ENCODE measurements at regions not wholly inside any gene's neighbourhood (a gene's known extent, or its start where the extent isn't known, plus 50 kb on each side); places are given as distances from the start of the nearest gene placed in this dataset.

- H4K20me1 ChIP-seq (ENCODE audit: insufficient read depth, low read length), result no peaks in the 10 kb centered on the region
- peaks cover 4% of the 10 kb centered on the region for H3K9me3 ChIP-seq (ENCODE audit: insufficient read depth, low read depth, low read length)
- no peak overlapping the region for H3K27ac ChIP-seq (ENCODE audit: low read depth, low read length)
- no peak overlapping the region for H2AFZ ChIP-seq (ENCODE audit: low read depth, low read length)
- no peak for FAIRE-seq
- H3K4me2 ChIP-seq (ENCODE audit: low read length), result no peak overlapping the region
- Mint-ChIP-seq H3K9me3 (ENCODE audit: unreplicated experiment) (no peaks in the 10 kb centered on the region), H3K36me3 (ENCODE audit: low read depth, unreplicated experiment) (no peaks in the 10 kb centered on the region), H3K27ac (ENCODE audit: unreplicated experiment) (no peak overlapping the region), H3K4me3 (ENCODE audit: unreplicated experiment) (no peak overlapping the region), H3K4me1 (ENCODE audit: low read depth, unreplicated experiment) (no peaks in the 10 kb centered on the region), H3K27me3 (ENCODE audit: low read depth, unreplicated experiment) (no peaks in the 10 kb centered on the region)
- H3K36me3 ChIP-seq (ENCODE audit: insufficient read depth, low read length), result no peaks in the 10 kb centered on the region
- H3K4me1 ChIP-seq (ENCODE audit: insufficient read depth, low read length), result no peaks in the 10 kb centered on the region
- TF ChIP-seq CTCF (IDR thresholded peaks at IDR 0.05; ENCODE audit: insufficient read depth, low read depth, low read length) (no peak), EZH2 (IDR thresholded peaks at IDR 0.05; ENCODE audit: insufficient read depth, low read length) (no peak)
- H3K79me2 ChIP-seq (ENCODE audit: insufficient read depth, low read length), result no peaks in the 10 kb centered on the region
- no peak for DNase-seq (ENCODE audit: low read depth)
- no peaks in the 10 kb centered on the region for H3K27me3 ChIP-seq (ENCODE audit: insufficient read depth, low read length)
- no peak overlapping the region for H3K9ac ChIP-seq (ENCODE audit: low read length)
- H3K4me3 ChIP-seq (ENCODE audit: insufficient read depth, low read depth, low read length), result no peak overlapping the region
These were observed 281.2 kb downstream of the BRINP1 start for GRCh38 chr9:119088002-119088547.

GRCh38 chr9:119091074-119091473, 278.2 kb downstream of the BRINP1 start:
- H3K9me3 ChIP-seq (ENCODE audit: insufficient read depth, low read depth, low read length), result peaks cover 4% of the 10 kb centered on the region
- H3K27ac Mint-ChIP-seq (ENCODE audit: unreplicated experiment), result no peak overlapping the region
- FAIRE-seq (no peak), DNase-seq (ENCODE audit: low read depth) (no peak)
- H3K9ac ChIP-seq (ENCODE audit: low read length), result no peak overlapping the region
- no peak overlapping the region for H3K4me3 Mint-ChIP-seq (ENCODE audit: unreplicated experiment)
- H3K27ac ChIP-seq (ENCODE audit: low read depth, low read length), result no peak overlapping the region
- TF ChIP-seq CTCF (IDR thresholded peaks at IDR 0.05; ENCODE audit: insufficient read depth, low read depth, low read length), result no peak
- TF ChIP-seq EZH2 (IDR thresholded peaks at IDR 0.05; ENCODE audit: insufficient read depth, low read length), result no peak
- no peak overlapping the region for H3K4me2 ChIP-seq (ENCODE audit: low read length)
- no peaks in the 10 kb centered on the region for H4K20me1 ChIP-seq (ENCODE audit: insufficient read depth, low read length)
- H3K36me3 ChIP-seq (ENCODE audit: insufficient read depth, low read length), result no peaks in the 10 kb centered on the region
- H3K27me3 ChIP-seq (ENCODE audit: insufficient read depth, low read length), result no peaks in the 10 kb centered on the region
- no peaks in the 10 kb centered on the region for H3K4me1 ChIP-seq (ENCODE audit: insufficient read depth, low read length)
- H2AFZ ChIP-seq (ENCODE audit: low read depth, low read length), result no peak overlapping the region
- no peaks in the 10 kb centered on the region for H3K79me2 ChIP-seq (ENCODE audit: insufficient read depth, low read length)
- H3K4me1 Mint-ChIP-seq (ENCODE audit: low read depth, unreplicated experiment), result no peaks in the 10 kb centered on the region
- H3K9me3 Mint-ChIP-seq (ENCODE audit: unreplicated experiment), result no peaks in the 10 kb centered on the region
- H3K27me3 Mint-ChIP-seq (ENCODE audit: low read depth, unreplicated experiment), result no peaks in the 10 kb centered on the region
- H3K36me3 Mint-ChIP-seq (ENCODE audit: low read depth, unreplicated experiment), result no peaks in the 10 kb centered on the region
- no peak overlapping the region for H3K4me3 ChIP-seq (ENCODE audit: insufficient read depth, low read depth, low read length)

DNA sequence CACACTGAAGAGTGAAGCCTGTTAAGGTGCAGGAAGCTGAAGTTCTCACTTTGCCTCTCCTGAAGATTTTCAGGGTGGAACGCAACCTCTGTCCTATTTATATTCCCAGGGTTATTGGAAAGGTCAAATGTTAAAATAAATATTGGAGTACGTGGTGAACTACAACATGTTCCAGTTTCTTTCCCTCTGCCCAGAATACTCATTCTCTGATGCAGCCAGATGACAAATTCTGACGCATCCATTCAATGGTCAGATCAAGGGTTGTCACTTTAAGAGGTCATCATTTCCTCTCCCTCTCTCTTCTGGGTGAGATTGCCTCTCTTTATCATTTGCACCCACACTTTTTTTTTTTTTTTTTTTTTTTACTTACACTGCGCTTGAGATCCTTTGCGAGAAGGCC, 277.1 kb downstream of the BRINP1 start:
- Mint-ChIP-seq H3K9me3 (ENCODE audit: unreplicated experiment) (no peaks in the 10 kb centered on the region), H3K27me3 (ENCODE audit: low read depth, unreplicated experiment) (no peaks in the 10 kb centered on the region), H3K27ac (ENCODE audit: unreplicated experiment) (no peak overlapping the region), H3K4me3 (ENCODE audit: unreplicated experiment) (no peak overlapping the region), H3K4me1 (ENCODE audit: low read depth, unreplicated experiment) (no peaks in the 10 kb centered on the region), H3K36me3 (ENCODE audit: low read depth, unreplicated experiment) (no peaks in the 10 kb centered on the region)
- Histone ChIP-seq H3K27me3 (ENCODE audit: insufficient read depth, low read length) (no peaks in the 10 kb centered on the region), H3K27ac (ENCODE audit: low read depth, low read length) (no peak overlapping the region), H3K4me3 (ENCODE audit: insufficient read depth, low read depth, low read length) (no peak overlapping the region), H3K9ac (ENCODE audit: low read length) (no peak overlapping the region), H3K4me1 (ENCODE audit: insufficient read depth, low read length) (no peaks in the 10 kb centered on the region), H3K9me3 (ENCODE audit: insufficient read depth, low read depth, low read length) (peaks cover 4% of the 10 kb centered on the region), H3K4me2 (ENCODE audit: low read length) (no peak overlapping the region), H3K36me3 (ENCODE audit: insufficient read depth, low read length) (no peaks in the 10 kb centered on the region), H2AFZ (ENCODE audit: low read depth, low read length) (no peak overlapping the region), H3K79me2 (ENCODE audit: insufficient read depth, low read length) (no peaks in the 10 kb centered on the region), H4K20me1 (ENCODE audit: insufficient read depth, low read length) (no peaks in the 10 kb centered on the region)
- TF ChIP-seq EZH2 (IDR thresholded peaks at IDR 0.05; ENCODE audit: insufficient read depth, low read length) (no peak), CTCF (IDR thresholded peaks at IDR 0.05; ENCODE audit: insufficient read depth, low read depth, low read length) (no peak)
- FAIRE-seq (no peak), DNase-seq (ENCODE audit: low read depth) (no peak)

Measured in astrocyte (in vitro differentiated cells and primary cell).